Suprapubic skin (tissue), 4 donors: ENCODE measurements at regions not wholly inside any gene's neighbourhood (a gene's known extent, or its start where the extent isn't known, plus 50 kb on each side); places are given as distances from the start of the nearest gene placed in this dataset.
A peak's percentile ranks its signal among the peaks of the same experiment; 100 is the strongest.
"Not testable (repeated sequence)": the region's sequence is repeated elsewhere in the genome, so short reads cannot be mapped to it uniquely, and the experiment has no call there.

Source experiments
- DNase-seq, 2 donors: peaks; one replicate each; pipeline ENCODE4 v3.0.0-alpha.2; 2019; ENCODE audit warnings: low spot score in 2 of 2
- H3K27ac ChIP-seq: fragments of 200-600 bp; sonication (generic); one replicate; pipeline ENCODE4 v1.5.1; 2019
- H3K27me3 ChIP-seq: fragments of 200-600 bp; sonication (generic); one replicate; pipeline ENCODE4 v1.5.1; 2019
- H3K36me3 ChIP-seq: fragments of 200-600 bp; sonication (generic); one replicate; pipeline ENCODE4 v1.5.1; 2019
- H3K4me1 ChIP-seq: fragments of 200-600 bp; sonication (generic); one replicate; pipeline ENCODE4 v1.5.1; 2019
- H3K4me3 ChIP-seq: fragments of 200-600 bp; sonication (generic); one replicate; pipeline ENCODE4 v1.5.1; 2019; ENCODE audit warnings: mild to moderate bottlenecking
- H3K9me3 ChIP-seq: fragments of 200-600 bp; sonication (generic); one replicate; pipeline ENCODE4 v1.5.1; 2019
- EP300 ChIP-seq: sonication (generic); formaldehyde crosslinking; IDR thresholded peaks from one replicate; pipeline ENCODE4 v1.6.1; 2017; ENCODE audit warnings: antibody characterized with exemption
- POLR2A ChIP-seq, 2 donors: fragments of 450-650 bp; IDR thresholded peaks; one replicate each; pipeline ENCODE4 v1.6.1; 2017; ENCODE audit warnings: antibody characterized with exemption in 2 of 2, mild to moderate bottlenecking in 2 of 2, moderate library complexity in 2 of 2
- POLR2AphosphoS5 ChIP-seq, 3 donors: sonication (generic); formaldehyde crosslinking; IDR thresholded peaks; one replicate each; pipeline ENCODE4 v1.6.1; 2017; ENCODE audit warnings: antibody characterized with exemption in 3 of 3
- WGBS: methylation state at CpG from one replicate; pipeline ENCODE4 v1.1.5; 2018; 5-methylcytosine and 5-hydroxymethylcytosine counted together
- TF ChIP-seq, protein P1 (sequence below), 2 donors: fragments of 200-600 bp in 1 of 2; fragments of 450-650 bp in 1 of 2; sonication (generic) in 1 of 2; IDR thresholded peaks; one replicate each; pipeline ENCODE4 v1.5.1; 2016 to 2019; ENCODE audit warnings: antibody characterized with exemption in 2 of 2, mild to moderate bottlenecking in 1 of 2, moderate library complexity in 1 of 2

GRCh38 chr22:48717076-48717810 is 1110.4 kb downstream of the BRD1 start:
- H3K27me3 ChIP-seq, result no peaks in the 10 kb centered on the region
- no peaks in the 10 kb centered on the region for H3K9me3 ChIP-seq
- no peak overlapping the region for H3K27ac ChIP-seq
- H3K36me3 ChIP-seq, result no peaks in the 10 kb centered on the region
- H3K4me3 ChIP-seq, result no peak overlapping the region
- peak in 1 of 2 donors; percentile 18 for DNase-seq
- TF ChIP-seq POLR2A (IDR thresholded peaks at IDR 0.05) (no peak), EP300 (no peak), POLR2AphosphoS5 (IDR thresholded peaks at IDR 0.05) (no peak)
- TF ChIP-seq, protein P1, sequence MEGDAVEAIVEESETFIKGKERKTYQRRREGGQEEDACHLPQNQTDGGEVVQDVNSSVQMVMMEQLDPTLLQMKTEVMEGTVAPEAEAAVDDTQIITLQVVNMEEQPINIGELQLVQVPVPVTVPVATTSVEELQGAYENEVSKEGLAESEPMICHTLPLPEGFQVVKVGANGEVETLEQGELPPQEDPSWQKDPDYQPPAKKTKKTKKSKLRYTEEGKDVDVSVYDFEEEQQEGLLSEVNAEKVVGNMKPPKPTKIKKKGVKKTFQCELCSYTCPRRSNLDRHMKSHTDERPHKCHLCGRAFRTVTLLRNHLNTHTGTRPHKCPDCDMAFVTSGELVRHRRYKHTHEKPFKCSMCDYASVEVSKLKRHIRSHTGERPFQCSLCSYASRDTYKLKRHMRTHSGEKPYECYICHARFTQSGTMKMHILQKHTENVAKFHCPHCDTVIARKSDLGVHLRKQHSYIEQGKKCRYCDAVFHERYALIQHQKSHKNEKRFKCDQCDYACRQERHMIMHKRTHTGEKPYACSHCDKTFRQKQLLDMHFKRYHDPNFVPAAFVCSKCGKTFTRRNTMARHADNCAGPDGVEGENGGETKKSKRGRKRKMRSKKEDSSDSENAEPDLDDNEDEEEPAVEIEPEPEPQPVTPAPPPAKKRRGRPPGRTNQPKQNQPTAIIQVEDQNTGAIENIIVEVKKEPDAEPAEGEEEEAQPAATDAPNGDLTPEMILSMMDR (IDR thresholded peaks at IDR 0.05), result no peak
- 69% methylated on average over 22 of the region's 24 CpGs for WGBS
- H3K4me1 ChIP-seq, result no peaks in the 10 kb centered on the region

DNA sequence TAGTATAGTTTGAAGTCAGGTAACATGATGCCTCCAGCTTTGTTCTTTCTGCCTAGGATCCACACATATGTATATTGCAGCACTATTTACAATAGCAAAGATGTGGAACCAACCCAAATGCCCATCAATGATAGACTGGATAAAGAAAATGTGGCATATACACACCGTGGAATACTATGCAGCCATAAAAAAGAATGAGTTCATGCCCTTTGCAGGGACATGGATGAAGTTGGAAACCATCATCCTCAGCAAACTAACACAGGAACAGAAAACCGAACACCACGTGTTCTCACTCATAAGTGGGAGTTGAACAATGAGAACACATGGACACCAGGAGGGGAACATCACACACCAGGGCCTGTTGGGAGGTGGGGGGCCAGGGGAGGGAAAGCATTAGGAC is 1111.5 kb downstream of the BRD1 start:
- 84% methylated on average over 3 of the region's 3 CpGs for WGBS
- H3K27me3 ChIP-seq, H3K27ac ChIP-seq: not testable (repeated sequence)

DNA sequence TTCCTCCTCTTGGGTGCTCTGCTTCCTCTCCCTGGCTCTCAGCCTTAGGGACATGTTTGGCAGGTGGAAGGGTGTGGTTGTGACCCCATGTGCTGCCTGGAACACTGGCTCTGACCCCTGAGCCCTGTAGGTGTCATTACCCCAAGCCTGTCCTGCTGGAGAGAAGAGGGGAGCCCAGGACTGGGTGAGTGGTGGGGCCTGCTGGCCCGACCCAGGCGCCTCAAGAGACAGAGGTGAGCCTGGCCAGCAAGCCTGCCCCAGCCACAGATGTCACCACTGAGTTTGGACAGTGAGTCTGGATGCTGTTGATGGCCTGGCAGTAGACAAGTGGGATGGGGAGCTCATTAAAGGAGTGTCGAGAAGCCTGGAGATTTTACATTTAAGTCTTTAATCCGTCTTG is 1112.2 kb downstream of the BRD1 start:
- Histone ChIP-seq H3K27me3 (no peaks in the 10 kb centered on the region), H3K27ac (no peak overlapping the region), H3K36me3 (no peaks in the 10 kb centered on the region), H3K4me1 (no peaks in the 10 kb centered on the region), H3K9me3 (no peaks in the 10 kb centered on the region), H3K4me3 (no peak overlapping the region)
- TF ChIP-seq EP300 (no peak), POLR2A (IDR thresholded peaks at IDR 0.05) (no peak), POLR2AphosphoS5 (IDR thresholded peaks at IDR 0.05) (no peak)
- TF ChIP-seq, protein P1 (IDR thresholded peaks at IDR 0.05), result no peak
- 95% methylated on average over 4 of the region's 4 CpGs for WGBS
- peak in 1 of 2 donors; percentile 21 for DNase-seq

More for the DNA sequence above, 1111.5 kb downstream of the BRD1 start:
- not testable (repeated sequence) for DNase-seq, H3K9me3 ChIP-seq, H3K36me3 ChIP-seq, H3K4me1 ChIP-seq, H3K4me3 ChIP-seq

DNA sequence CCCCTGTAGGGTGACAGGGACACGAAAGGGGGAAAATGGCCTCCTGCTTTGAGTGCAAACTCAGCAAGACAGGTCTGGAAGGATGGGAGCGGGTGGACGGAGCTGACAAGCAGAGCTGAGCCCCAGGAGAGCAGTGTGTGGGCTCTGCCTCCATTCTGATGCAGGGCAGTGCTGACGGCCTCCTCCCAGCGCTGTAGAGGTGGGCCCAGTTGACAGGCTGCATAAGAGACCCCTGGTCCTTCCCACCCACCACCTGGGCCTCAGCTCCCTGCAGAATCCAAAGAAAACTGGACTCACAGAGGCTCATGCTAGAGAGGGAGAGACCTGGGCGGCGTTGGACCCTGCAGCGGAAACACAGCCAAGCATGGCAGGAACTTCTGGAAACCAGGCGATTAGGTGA is 1113.4 kb downstream of the BRD1 start:
- Histone ChIP-seq H3K9me3 (no peaks in the 10 kb centered on the region), H3K36me3 (no peaks in the 10 kb centered on the region), H3K27ac (no peak overlapping the region), H3K27me3 (no peaks in the 10 kb centered on the region), H3K4me3 (no peak overlapping the region), H3K4me1 (no peaks in the 10 kb centered on the region)
- peak in 1 of 2 donors; percentile 21 for DNase-seq
- TF ChIP-seq EP300 (no peak), POLR2A (IDR thresholded peaks at IDR 0.05) (no peak), POLR2AphosphoS5 (IDR thresholded peaks at IDR 0.05) (no peak)
- TF ChIP-seq, protein P1 (IDR thresholded peaks at IDR 0.05), result no peak
- 92% methylated on average over 8 of the region's 9 CpGs for WGBS

- Histone ChIP-seq H3K9me3 (no peaks in the 10 kb centered on the region), H3K27me3 (no peaks in the 10 kb centered on the region), H3K27ac (no peak overlapping the region), H3K36me3 (no peaks in the 10 kb centered on the region), H3K4me3 (no peak overlapping the region), H3K4me1 (no peaks in the 10 kb centered on the region)
- WGBS, result 82% methylated on average over 18 of the region's 38 CpGs
- DNase-seq, result peak in 1 of 2 donors; percentile 47
- TF ChIP-seq POLR2AphosphoS5 (IDR thresholded peaks at IDR 0.05) (no peak), POLR2A (IDR thresholded peaks at IDR 0.05) (no peak), EP300 (no peak)
- TF ChIP-seq, protein P1 (IDR thresholded peaks at IDR 0.05), result no peak
These were observed 1114.1 kb downstream of the BRD1 start for GRCh38 chr22:48713272-48714205.
